MCF 10A (cell line): ENCODE measurements at regions not wholly inside any gene's neighbourhood (a gene's known extent, or its start where the extent isn't known, plus 50 kb on each side); places are given as distances from the start of the nearest gene placed in this dataset.
"Not testable (repeated sequence)": the region's sequence is repeated elsewhere in the genome, so short reads cannot be mapped to it uniquely, and the experiment has no call there.

ENCODE experiments used
- BruUV-seq: library from RNA; stranded (reverse); fragments of 400-500 nt; replicated peaks from 2 replicates; lab custom pipeline; 2021; lab: Mats Ljungman, UMichigan
- CTCF ChIA-PET: fragments of 300-600 bp; sonication (Branson Sonifier 250); formaldehyde crosslinking; extraction: SDS; loops from one replicate; lab custom pipeline; 2021; ENCODE audit warnings: antibody characterized with exemption, inconsistent platforms; lab: Yijun Ruan, JAX
- POLR2A ChIA-PET: fragments of 300-600, 350-650 bp; sonication (Branson Sonifier 250); formaldehyde crosslinking; extraction: SDS; loops from one replicate; lab custom pipeline; 2020; ENCODE audit warnings: antibody characterized with exemption, inconsistent platforms; lab: Yijun Ruan, JAX
- DNase-seq: peaks from one replicate; pipeline ENCODE4 v3.0.0-alpha.2; 2018; ENCODE audit not compliant: unreplicated experiment
- H3K27ac Mint-ChIP-seq: one replicate; pipeline ENCODE4 v1.8.0; 2022; ENCODE audit warnings: mild to moderate bottlenecking, low read depth, mixed read lengths; ENCODE audit not compliant: unreplicated experiment
- H3K27me3 Mint-ChIP-seq: one replicate; pipeline ENCODE4 v1.8.0; 2022; ENCODE audit warnings: mixed read lengths; ENCODE audit not compliant: insufficient read depth, unreplicated experiment
- H3K36me3 Mint-ChIP-seq: one replicate; pipeline ENCODE4 v1.8.0; 2022; ENCODE audit warnings: mild to moderate bottlenecking, moderate library complexity, mixed read lengths; ENCODE audit not compliant: insufficient read depth, unreplicated experiment
- H3K4me1 Mint-ChIP-seq: one replicate; pipeline ENCODE4 v1.8.0; 2022; ENCODE audit warnings: mixed read lengths; ENCODE audit not compliant: insufficient read depth, unreplicated experiment
- H3K4me3 Mint-ChIP-seq: one replicate; pipeline ENCODE4 v1.8.0; 2022; ENCODE audit warnings: mild to moderate bottlenecking, moderate library complexity, mixed read lengths; ENCODE audit not compliant: unreplicated experiment
- H3K9me3 Mint-ChIP-seq: one replicate; pipeline ENCODE4 v1.8.0; 2022; ENCODE audit warnings: mixed read lengths; ENCODE audit not compliant: unreplicated experiment
- CTCF ChIP-seq: fragments of 200-600 bp; IDR thresholded peaks from one replicate; pipeline ENCODE4 v1.8.0; 2022; ENCODE audit warnings: antibody characterized with exemption, mild to moderate bottlenecking; ENCODE audit not compliant: unreplicated experiment
- intact Hi-C: fragments of 100-400 bp; cut with micrococcal nuclease; formaldehyde crosslinking; loops from 2 replicates; pipeline ENCODE4 v1.14.1; 2022

- Mint-ChIP-seq H3K27me3 (no peaks in the 10 kb centered on the region), H3K27ac (no peak overlapping the region), H3K4me3 (no peak overlapping the region), H3K9me3 (peaks cover 7% of the 10 kb centered on the region), H3K4me1 (peaks cover 4% of the 10 kb centered on the region), H3K36me3 (no peaks in the 10 kb centered on the region)
- ChIA-PET CTCF (no interaction called here), POLR2A (interaction anchor here (0.7 kb wide), 1 partner anchor 149 kb away, joined by 3 read pairs; no protein-coding TSS in a partner anchor)
- no peak for DNase-seq
- TF ChIP-seq CTCF: no peak
- intact Hi-C loops: no loop called here
- no TSS peak for BruUV-seq
Observed at GRCh38 chrX:142296421-142296820, 91.3 kb upstream of the MAGEC2 start.

- TF ChIP-seq CTCF: no peak
- H3K9me3 Mint-ChIP-seq: no peaks in the 10 kb centered on the region
- CTCF ChIA-PET: no interaction called here
- intact Hi-C loops: no loop called here
- H3K4me1 Mint-ChIP-seq: peaks cover 5% of the 10 kb centered on the region
- H3K4me3 Mint-ChIP-seq: no peak overlapping the region
- no peaks in the 10 kb centered on the region for H3K36me3 Mint-ChIP-seq
- no peaks in the 10 kb centered on the region for H3K27me3 Mint-ChIP-seq
- no peak overlapping the region for H3K27ac Mint-ChIP-seq
- POLR2A ChIA-PET: no interaction called here
- no peak for DNase-seq
- BruUV-seq: no TSS peak
Observed at GRCh38 chrX:142295190-142295589, 90.1 kb upstream of the MAGEC2 start.

GRCh38 chrX:142270166-142270565 is 65.1 kb upstream of the MAGEC2 start:
- DNase-seq, H3K4me1 Mint-ChIP-seq, intact Hi-C loops, H3K27me3 Mint-ChIP-seq, H3K4me3 Mint-ChIP-seq, H3K36me3 Mint-ChIP-seq, H3K27ac Mint-ChIP-seq, BruUV-seq, POLR2A ChIA-PET: not testable (repeated sequence)
- CTCF ChIA-PET: interaction anchor here (0.7 to 2.3 kb wide), 3 partner anchors 10 to 799 kb away, joined by 3 to 7 read pairs (median 5); no protein-coding TSS in a partner anchor
- H3K9me3 Mint-ChIP-seq: peaks cover 16% of the 10 kb centered on the region

- Mint-ChIP-seq H3K27ac (no peak overlapping the region), H3K4me1 (no peaks in the 10 kb centered on the region), H3K36me3 (no peaks in the 10 kb centered on the region), H3K27me3 (no peaks in the 10 kb centered on the region), H3K9me3 (no peaks in the 10 kb centered on the region), H3K4me3 (no peak overlapping the region)
- TF ChIP-seq CTCF: no peak
- intact Hi-C loops: no loop called here
- DNase-seq: no peak
- CTCF ChIA-PET: interaction anchor here (0.5 kb wide), 1 partner anchor 318 kb away, joined by 4 read pairs; no protein-coding TSS in a partner anchor
- BruUV-seq: no TSS peak
- POLR2A ChIA-PET: no interaction called here
Observed at GRCh38 chrX:142266417-142266816, 61.3 kb upstream of the MAGEC2 start.

GRCh38 chrX:142265549-142265948 is 60.5 kb upstream of the MAGEC2 start:
- H3K4me1 Mint-ChIP-seq, H3K4me3 Mint-ChIP-seq, H3K9me3 Mint-ChIP-seq, intact Hi-C loops, H3K27me3 Mint-ChIP-seq, POLR2A ChIA-PET, BruUV-seq, H3K36me3 Mint-ChIP-seq, H3K27ac Mint-ChIP-seq, DNase-seq: not testable (repeated sequence)
- CTCF ChIA-PET: interaction anchor here (0.6 kb wide), 1 partner anchor 532 kb away, joined by 3 read pairs; no protein-coding TSS in a partner anchor
